Neuronal stem cell (in vitro differentiated cells): ENCODE measurements at regions not wholly inside any gene's neighbourhood (a gene's known extent, or its start where the extent isn't known, plus 50 kb on each side); places are given as distances from the start of the nearest gene placed in this dataset.

ENCODE experiments used
- DNase-seq: peaks from one replicate; pipeline ENCODE4 v3.0.0-alpha.2; 2013; ENCODE audit warnings: low spot score
- H2AFZ ChIP-seq: one replicate; pipeline ENCODE4 v1.6.1; 2013; ENCODE audit warnings: mild to moderate bottlenecking, low read length, inconsistent platforms
- H2AK5ac ChIP-seq: 2 replicates; pipeline ENCODE4 v1.6.1; 2013; ENCODE audit warnings: low read depth, mild to moderate bottlenecking, inconsistent platforms, low read length, moderate library complexity, mixed read lengths
- H2BK120ac ChIP-seq: 2 replicates; pipeline ENCODE4 v1.6.1; 2013; ENCODE audit warnings: low read depth, mild to moderate bottlenecking, inconsistent platforms, low read length, moderate library complexity, mixed read lengths
- H2BK12ac ChIP-seq: one replicate; pipeline ENCODE4 v1.6.1; 2013; ENCODE audit warnings: low read length, inconsistent platforms
- H2BK15ac ChIP-seq: 2 replicates; pipeline ENCODE4 v1.6.1; 2013; ENCODE audit warnings: mild to moderate bottlenecking, low read length, inconsistent platforms, mixed read lengths
- H2BK5ac ChIP-seq: one replicate; pipeline ENCODE4 v1.6.1; 2013; ENCODE audit warnings: inconsistent platforms, mild to moderate bottlenecking, low read length, moderate library complexity
- H3K14ac ChIP-seq: one replicate; pipeline ENCODE4 v1.6.1; 2013; ENCODE audit warnings: low read length, inconsistent platforms
- H3K18ac ChIP-seq: 2 replicates; pipeline ENCODE4 v1.6.1; 2013; ENCODE audit warnings: low read length, inconsistent platforms
- H3K23ac ChIP-seq: 2 replicates; pipeline ENCODE4 v1.6.1; 2013; ENCODE audit warnings: low read depth, mild to moderate bottlenecking, mixed read lengths, low read length, inconsistent platforms; ENCODE audit not compliant: poor library complexity
- H3K27ac ChIP-seq: replicated peaks from 3 replicates; pipeline ENCODE4 v1.5.1; 2013; ENCODE audit warnings: low read length, inconsistent platforms
- H3K27me3 ChIP-seq, 3 experiments: 2 replicates each; pipeline ENCODE4 v1.6.1; 2013; ENCODE audit warnings: low read length in 3 of 3, mild to moderate bottlenecking in 2 of 3, inconsistent platforms in 1 of 3, low read depth in 1 of 3, mixed read lengths in 1 of 3, moderate library complexity in 1 of 3; ENCODE audit not compliant: control insufficient read depth in 3 of 3, insufficient read depth in 3 of 3
- H3K36me3 ChIP-seq, 2 donors: replicated peaks in 1 of 2; 2 replicates each; pipeline ENCODE4 v1.6.1; 2013; ENCODE audit warnings: low read length in 2 of 2; ENCODE audit not compliant: control insufficient read depth in 2 of 2, insufficient read depth in 2 of 2
- H3K4ac ChIP-seq: 2 replicates; pipeline ENCODE4 v1.6.1; 2013; ENCODE audit warnings: inconsistent platforms, mild to moderate bottlenecking, low read length, moderate library complexity
- H3K4me1 ChIP-seq, 2 donors: 1 replicate in 1 of 2; 2 replicates in 1 of 2; pipeline ENCODE4 v1.6.1; 2013; ENCODE audit warnings: low read length in 2 of 2, low read depth in 1 of 2; ENCODE audit not compliant: control insufficient read depth in 2 of 2, insufficient read depth in 1 of 2
- H3K4me2 ChIP-seq: one replicate; pipeline ENCODE4 v1.6.1; 2013; ENCODE audit warnings: mild to moderate bottlenecking, low read length, inconsistent platforms; ENCODE audit not compliant: insufficient read depth, poor library complexity, severe bottlenecking
- H3K4me3 ChIP-seq, 2 donors: 2 replicates each; pipeline ENCODE4 v1.5.1; 2013; ENCODE audit warnings: low read length in 2 of 2, mild to moderate bottlenecking in 2 of 2, inconsistent platforms in 1 of 2, moderate library complexity in 1 of 2
- H3K79me1 ChIP-seq: one replicate; pipeline ENCODE4 v1.6.1; 2013; ENCODE audit warnings: low read depth, mild to moderate bottlenecking, inconsistent platforms, low read length, moderate library complexity
- H3K9ac ChIP-seq: one replicate; pipeline ENCODE4 v1.6.1; 2013; ENCODE audit warnings: mild to moderate bottlenecking, low read depth, low read length, inconsistent platforms; ENCODE audit not compliant: poor library complexity
- H3K9me3 ChIP-seq, 2 donors: replicated peaks in 1 of 2; 2 replicates each; pipeline versions ENCODE3 to v1.6.1; 2013; ENCODE audit warnings: low read length in 2 of 2, mild to moderate bottlenecking in 2 of 2, inconsistent platforms in 1 of 2, low read depth in 1 of 2, mixed read lengths in 1 of 2, moderate library complexity in 1 of 2; ENCODE audit not compliant: control insufficient read depth in 2 of 2, insufficient read depth in 1 of 2
- H4K8ac ChIP-seq: one replicate; pipeline ENCODE4 v1.6.1; 2013; ENCODE audit warnings: low read depth, mild to moderate bottlenecking, inconsistent platforms, low read length, moderate library complexity
- H4K91ac ChIP-seq: one replicate; pipeline ENCODE4 v1.6.1; 2013; ENCODE audit warnings: low read length, low read depth, mild to moderate bottlenecking, inconsistent platforms; ENCODE audit not compliant: poor library complexity
- WGBS, 2 donors: extraction: QIAGEN DNeasy Blood & Tissue Kit; methylation state at CpG; one replicate each; pipeline ENCODE4 v1.1.7; 2013; ENCODE audit warnings: missing lambda C conversion rate in 2 of 2, mixed read lengths in 1 of 2; ENCODE audit not compliant: insufficient read length in 2 of 2, insufficient replicate concordance in 1 of 2; ENCODE audit errors: extremely low coverage in 2 of 2; 5-methylcytosine and 5-hydroxymethylcytosine counted together

DNA sequence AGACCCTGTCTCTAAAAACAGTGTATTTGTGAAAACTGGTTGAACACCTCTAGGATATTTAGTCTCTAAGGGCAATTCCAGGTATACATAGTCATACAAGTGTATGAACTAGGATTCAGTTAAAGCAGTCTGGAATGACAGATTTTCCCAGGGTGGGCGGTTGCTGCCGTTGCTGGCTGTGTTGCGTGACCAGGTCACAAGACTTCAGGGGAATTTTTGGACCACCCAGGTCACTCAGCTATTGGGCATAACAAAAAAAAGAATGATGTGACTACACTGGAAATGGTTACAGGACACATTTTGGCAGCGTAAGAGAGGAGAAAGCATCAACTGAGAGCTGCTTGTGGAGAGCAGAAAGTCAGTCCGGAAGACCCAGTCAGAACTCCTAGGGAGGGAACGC is 58.0 kb upstream of the ZBTB7C start:
- Histone ChIP-seq H4K8ac (no peak overlapping the region), H2BK12ac (no peak overlapping the region)

DNA sequence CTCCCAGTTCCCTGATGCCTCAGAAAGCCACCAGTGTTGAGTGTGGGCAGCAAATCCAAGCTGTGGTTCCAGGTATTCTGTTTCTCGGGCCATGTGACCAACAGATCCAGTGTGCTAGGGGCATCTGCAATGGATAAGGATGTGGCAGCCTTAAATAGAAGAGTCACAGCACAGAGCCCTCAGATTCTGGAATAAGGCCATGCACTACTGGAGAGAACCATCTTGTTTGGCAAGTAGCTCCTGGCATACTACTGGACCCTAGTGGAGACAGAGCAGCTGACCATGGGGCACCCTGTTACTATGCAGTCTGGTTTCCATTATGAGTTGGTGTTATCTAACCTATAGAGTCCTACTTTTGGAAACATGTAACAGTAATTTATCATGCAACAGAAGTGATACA is 53.3 kb upstream of the ZBTB7C start:
- H4K8ac ChIP-seq = no peak overlapping the region
- DNase-seq = no peak
- H4K91ac ChIP-seq = no peak overlapping the region
- peaks cover 0 to 3% (median 0%) of the 10 kb centered on the region in 3 experiments for H3K27me3 ChIP-seq
- H2AK5ac ChIP-seq = no peak overlapping the region
- H3K14ac ChIP-seq = no peak overlapping the region
- H3K4ac ChIP-seq = no peak overlapping the region
- H2BK120ac ChIP-seq = no peak overlapping the region
- no CpG with 5 or more reads among the region's 1 CpG for WGBS, 2 donors
- no peak overlapping the region for H3K4me3 ChIP-seq
- H3K9ac ChIP-seq = no peak overlapping the region
- no peak overlapping the region for H2AFZ ChIP-seq
- no peak overlapping the region for H3K18ac ChIP-seq
- H3K4me2 ChIP-seq = no peak overlapping the region
- no peak overlapping the region for H2BK12ac ChIP-seq
- peaks cover 0 to 1% of the 10 kb centered on the region in 2 donors for H3K4me1 ChIP-seq
- no peaks in the 10 kb centered on the region for H3K79me1 ChIP-seq
- H3K23ac ChIP-seq = no peak overlapping the region
- H3K27ac ChIP-seq = no peak overlapping the region
- H2BK15ac ChIP-seq = no peak overlapping the region
- H3K36me3 ChIP-seq = no peaks in the 10 kb centered on the region
- no peak overlapping the region for H2BK5ac ChIP-seq
- H3K9me3 ChIP-seq = no peaks in the 10 kb centered on the region

More for the DNA sequence above, 58.0 kb upstream of the ZBTB7C start:
- H2BK15ac ChIP-seq = no peak overlapping the region
- no peak overlapping the region for H2AK5ac ChIP-seq
- no peaks in the 10 kb centered on the region for H3K79me1 ChIP-seq
- H3K18ac ChIP-seq = no peak overlapping the region
- no peak overlapping the region for H3K4ac ChIP-seq
- peaks cover 0 to 1% of the 10 kb centered on the region in 2 donors for H3K4me1 ChIP-seq
- no CpG with 5 or more reads among the region's 6 CpGs for WGBS, 2 donors
- no peak overlapping the region for H3K4me2 ChIP-seq
- H3K14ac ChIP-seq = no peak overlapping the region
- H3K36me3 ChIP-seq = no peaks in the 10 kb centered on the region
- no peak overlapping the region for H3K27ac ChIP-seq
- H3K27me3 ChIP-seq = peaks cover 0 to 5% (median 0%) of the 10 kb centered on the region in 3 experiments
- H2AFZ ChIP-seq = no peak overlapping the region
- DNase-seq = no peak
- H4K91ac ChIP-seq = no peak overlapping the region
- H3K9me3 ChIP-seq = no peaks in the 10 kb centered on the region
- H3K9ac ChIP-seq = no peak overlapping the region
- no peak overlapping the region for H3K23ac ChIP-seq
- no peak overlapping the region for H3K4me3 ChIP-seq
- H2BK120ac ChIP-seq = no peak overlapping the region
- H2BK5ac ChIP-seq = no peak overlapping the region

DNA sequence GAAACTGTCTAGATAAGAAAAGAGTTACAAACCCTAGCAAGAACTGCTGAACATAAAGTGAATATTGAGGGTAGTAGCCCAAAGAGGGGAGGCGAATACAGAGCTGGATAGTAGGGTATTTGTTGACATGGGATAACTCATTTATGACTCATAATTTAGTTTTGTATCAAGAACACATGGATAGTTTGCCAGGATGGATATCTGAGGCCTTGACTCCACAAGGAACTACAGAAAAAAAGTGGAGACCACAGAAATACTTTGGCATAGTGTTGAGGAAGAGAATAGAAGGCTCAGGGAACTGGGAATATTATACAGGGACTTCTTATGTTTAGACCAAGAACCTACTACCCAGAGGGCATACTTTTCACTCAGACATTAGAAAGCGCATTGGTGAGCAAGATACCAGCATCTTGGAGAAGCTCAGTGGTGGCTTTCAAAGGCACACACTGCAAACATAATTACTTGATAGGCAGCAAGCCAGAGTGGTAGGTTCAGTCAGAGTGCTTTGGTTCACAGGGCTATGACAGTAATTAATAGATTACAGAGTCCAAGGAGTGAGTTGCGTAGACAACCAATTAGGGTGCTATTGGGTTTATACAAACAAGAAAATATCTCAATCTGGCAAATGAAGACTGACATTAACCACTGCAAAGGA is 51.9 kb upstream of the ZBTB7C start:
- peaks cover 0 to 1% of the 10 kb centered on the region in 2 donors for H3K4me1 ChIP-seq
- H2BK120ac ChIP-seq = no peak overlapping the region
- no peak overlapping the region for H3K4me2 ChIP-seq
- peaks cover 0 to 5% (median 0%) of the 10 kb centered on the region in 3 experiments for H3K27me3 ChIP-seq
- H3K4ac ChIP-seq = no peak overlapping the region
- no peaks in the 10 kb centered on the region for H3K9me3 ChIP-seq
- H2BK15ac ChIP-seq = no peak overlapping the region
- no peak overlapping the region for H3K27ac ChIP-seq
- WGBS, 2 donors = no CpG with 5 or more reads among the region's 3 CpGs
- no peak overlapping the region for H3K4me3 ChIP-seq
- no peaks in the 10 kb centered on the region for H3K79me1 ChIP-seq
- H3K23ac ChIP-seq = no peak overlapping the region
- no peak overlapping the region for H2AK5ac ChIP-seq
- no peak overlapping the region for H2BK12ac ChIP-seq
- H3K14ac ChIP-seq = no peak overlapping the region
- no peak for DNase-seq
- no peak overlapping the region for H4K91ac ChIP-seq
- H2AFZ ChIP-seq = no peak overlapping the region
- no peak overlapping the region for H2BK5ac ChIP-seq
- no peak overlapping the region for H4K8ac ChIP-seq
- no peak overlapping the region for H3K18ac ChIP-seq
- no peak overlapping the region for H3K9ac ChIP-seq
- no peaks in the 10 kb centered on the region for H3K36me3 ChIP-seq

DNA sequence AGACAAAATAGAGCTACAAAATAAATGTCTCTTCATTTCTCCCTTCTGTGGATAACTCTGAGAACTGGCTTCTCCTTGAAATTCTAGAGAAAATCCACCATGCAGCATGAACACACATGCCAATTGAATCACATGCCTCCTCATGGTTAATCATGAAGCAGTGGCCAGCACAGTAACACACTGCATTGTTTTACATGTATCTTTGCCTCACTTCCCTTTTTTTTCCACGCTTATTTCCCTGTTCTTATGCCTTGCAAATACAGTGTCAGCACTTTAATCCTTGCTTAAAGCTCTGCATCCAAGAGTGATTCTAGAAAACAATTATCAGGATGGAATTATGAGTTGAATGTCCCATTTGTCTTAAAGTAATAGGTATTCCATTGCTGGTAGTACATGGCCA is 50.3 kb upstream of the ZBTB7C start:
- H3K23ac ChIP-seq = no peak overlapping the region
- H3K4ac ChIP-seq = no peak overlapping the region
- no peak overlapping the region for H2AFZ ChIP-seq
- H2AK5ac ChIP-seq = no peak overlapping the region
- H4K91ac ChIP-seq = no peak overlapping the region
- no peak overlapping the region for H2BK120ac ChIP-seq
- H3K4me2 ChIP-seq = no peak overlapping the region
- H4K8ac ChIP-seq = no peak overlapping the region
- DNase-seq = no peak
- no peak overlapping the region for H3K18ac ChIP-seq
- peaks cover 0 to 7% (median 0%) of the 10 kb centered on the region in 3 experiments for H3K27me3 ChIP-seq
- WGBS, 2 donors = no CpG with 5 or more reads among the region's 1 CpG
- no peaks in the 10 kb centered on the region for H3K4me1 ChIP-seq
- no peak overlapping the region for H3K27ac ChIP-seq
- H3K36me3 ChIP-seq = no peaks in the 10 kb centered on the region
- H3K9ac ChIP-seq = no peak overlapping the region
- H3K14ac ChIP-seq = no peak overlapping the region
- H2BK15ac ChIP-seq = no peak overlapping the region
- no peak overlapping the region for H3K4me3 ChIP-seq
- no peaks in the 10 kb centered on the region for H3K9me3 ChIP-seq
- no peak overlapping the region for H2BK12ac ChIP-seq
- no peak overlapping the region for H2BK5ac ChIP-seq
- H3K79me1 ChIP-seq = no peaks in the 10 kb centered on the region
